HepG2 (cell line): ENCODE measurements at regions not wholly inside any gene's neighbourhood (a gene's known extent, or its start where the extent isn't known, plus 50 kb on each side); places are given as distances from the start of the nearest gene placed in this dataset.
"Not testable (repeated sequence)": the region's sequence is repeated elsewhere in the genome, so short reads cannot be mapped to it uniquely, and the experiment has no call there.

Source experiments
- ATAC-seq: fragments of 200-7000 bp; cut with Tn5 transposase; 3 replicates; pipeline ENCODE4 v1.9.1; 2020; ENCODE audit warnings: mild to moderate bottlenecking, moderate library complexity
- BruUV-seq: library from RNA; stranded (reverse); fragments of 400-500 nt; replicated peaks from 2 replicates; lab custom pipeline; 2021; lab: Mats Ljungman, UMichigan
- CTCF ChIA-PET: fragments of 300-600 bp; formaldehyde crosslinking; extraction: SDS; loops from one replicate; lab custom pipeline; 2021; ENCODE audit warnings: low total read pairs, inconsistent platforms, low intra/inter-chr PET ratio; lab: Yijun Ruan, JAX
- POLR2A ChIA-PET: fragments of 350-600 bp; sonication (Branson Sonifier 250); formaldehyde crosslinking; loops from one replicate; lab custom pipeline; 2020; ENCODE audit warnings: antibody characterized with exemption, inconsistent platforms; lab: Yijun Ruan, JAX
- DNase-seq: peaks from one replicate; pipeline ENCODE4 v3.0.0-alpha.2; 2015; ENCODE audit warnings: low spot score
- FAIRE-seq: peaks from 3 replicates; lab custom pipeline; 2011; peaks lifted over from hg19 to GRCh38; lab: Jason Lieb, UNC
- H2AFZ ChIP-seq: one replicate; pipeline ENCODE4 v1.6.1; 2011; ENCODE audit warnings: low read length, inconsistent platforms
- H3K27ac ChIP-seq: fragments of 300-600 bp; 3 replicates; pipeline ENCODE4 v1.8.0; 2011; ENCODE audit warnings: mixed run types, mild to moderate bottlenecking, mixed read lengths, low read length, inconsistent platforms; ENCODE audit not compliant: insufficient read depth; ENCODE audit errors: extremely low read length
- H3K27me3 ChIP-seq, 2 experiments: fragments of 200-600 bp in 1 of 2; 2 replicates in 1 of 2; 3 replicates in 1 of 2; pipeline versions ENCODE4 v1.6.0 to v1.8.0; 2011; ENCODE audit warnings: low read length in 2 of 2, mild to moderate bottlenecking in 2 of 2, moderate library complexity in 2 of 2, inconsistent platforms in 1 of 2; ENCODE audit not compliant: insufficient read depth in 2 of 2, control insufficient read depth in 1 of 2
- H3K36me3 ChIP-seq, 2 experiments: fragments of 200-600 bp in 1 of 2; replicated peaks in 1 of 2; 2 replicates in 1 of 2; 3 replicates in 1 of 2; pipeline versions ENCODE4 v1.5.1 to v1.8.0; 2011; ENCODE audit warnings: low read length in 2 of 2, inconsistent platforms in 1 of 2; ENCODE audit not compliant: insufficient read depth in 2 of 2, control insufficient read depth in 1 of 2
- H3K4me1 ChIP-seq: 2 replicates; pipeline ENCODE4 v1.5.1; 2012; ENCODE audit warnings: low read length, inconsistent platforms; ENCODE audit not compliant: insufficient read depth
- H3K4me2 ChIP-seq: 2 replicates; pipeline ENCODE4 v1.6.0; 2011; ENCODE audit warnings: low read depth, low read length, inconsistent platforms
- H3K4me3 ChIP-seq, 3 experiments: fragments of 200-600 bp in 1 of 3; sonication (generic), shearing (Covaris generic) in 1 of 3; replicated peaks in 1 of 3; 2 replicates each; pipeline ENCODE4 v1.5.1; 2011 to 2016; ENCODE audit warnings: low read length in 3 of 3, inconsistent platforms in 2 of 3, low read depth in 2 of 3, mild to moderate bottlenecking in 2 of 3, control low read depth in 1 of 3, mixed read lengths in 1 of 3; ENCODE audit not compliant: insufficient read depth in 1 of 3
- H3K79me2 ChIP-seq: one replicate; pipeline ENCODE4 v1.6.1; 2011; ENCODE audit warnings: low read length, inconsistent platforms; ENCODE audit not compliant: insufficient read depth
- H3K9ac ChIP-seq: 2 replicates; pipeline ENCODE4 v1.6.0; 2011; ENCODE audit warnings: mild to moderate bottlenecking, low read depth, low read length, inconsistent platforms; ENCODE audit not compliant: insufficient read depth
- H3K9me3 ChIP-seq: 2 replicates; pipeline ENCODE4 v1.5.1; 2012; ENCODE audit warnings: mild to moderate bottlenecking, low read length
- H4K20me1 ChIP-seq: 2 replicates; pipeline ENCODE4 v1.6.0; 2011; ENCODE audit warnings: inconsistent platforms, mild to moderate bottlenecking, low read length, moderate library complexity; ENCODE audit not compliant: insufficient read depth
- ARNT ChIP-seq: fragments of 450-650 bp; IDR thresholded peaks from 2 replicates; pipeline ENCODE4 v1.6.1; 2017
- BRD4 ChIP-seq: sonication (generic); formaldehyde crosslinking; IDR thresholded peaks from 2 replicates; pipeline ENCODE4 v1.4.0; 2020; ENCODE audit warnings: missing genetic modification reagents
- DDIT3 ChIP-seq: sonication (generic); formaldehyde crosslinking; IDR thresholded peaks from 2 replicates; pipeline ENCODE4 v1.4.0; 2020; ENCODE audit warnings: mild to moderate bottlenecking, missing genetic modification reagents
- ETV5 ChIP-seq: IDR thresholded peaks from 2 replicates; pipeline ENCODE4 v1.6.1; 2018; ENCODE audit warnings: missing biosample characterization, missing genetic modification reagents, inconsistent platforms, borderline replicate concordance
- MYC ChIP-seq: sonication (generic); formaldehyde crosslinking; IDR thresholded peaks from 2 replicates; pipeline ENCODE4 v1.9.0; 2021; ENCODE audit warnings: missing genetic modification reagents, borderline replicate concordance
- NCOA2 ChIP-seq: sonication (generic); formaldehyde crosslinking; IDR thresholded peaks from 2 replicates; pipeline ENCODE4 v1.8.0; 2022; ENCODE audit warnings: inconsistent platforms
- NR3C1 ChIP-seq: sonication (generic); formaldehyde crosslinking; IDR thresholded peaks from 2 replicates; pipeline ENCODE4 v1.4.0; 2020; ENCODE audit warnings: missing genetic modification reagents
- SIN3A ChIP-seq: IDR thresholded peaks from 2 replicates; pipeline ENCODE4 v1.6.1; 2011; ENCODE audit warnings: low read depth, mild to moderate bottlenecking, control low read depth, low read length, borderline replicate concordance
- ZFP36 ChIP-seq: fragments of 150-350 bp; IDR thresholded peaks from 2 replicates; pipeline ENCODE4 v1.6.1; 2018; ENCODE audit warnings: borderline replicate concordance, low read length, low read depth; ENCODE audit not compliant: partially characterized antibody
- ZIK1 ChIP-seq: sonication (generic); formaldehyde crosslinking; IDR thresholded peaks from 2 replicates; pipeline ENCODE4 v1.5.0; 2020; ENCODE audit warnings: mild to moderate bottlenecking, low read depth, missing genetic modification reagents, borderline replicate concordance
- ZNF20 ChIP-seq: sonication (generic); formaldehyde crosslinking; IDR thresholded peaks from 2 replicates; pipeline ENCODE4 v1.4.0; 2020; ENCODE audit warnings: mild to moderate bottlenecking, moderate library complexity, missing genetic modification reagents
- ZNF331 ChIP-seq: sonication (generic); formaldehyde crosslinking; IDR thresholded peaks from 2 replicates; pipeline ENCODE4 v1.4.0; 2020; ENCODE audit warnings: missing genetic modification reagents
- ZNF772 ChIP-seq: sonication (generic); formaldehyde crosslinking; IDR thresholded peaks from 2 replicates; pipeline ENCODE4 v1.5.0; 2020; ENCODE audit warnings: mild to moderate bottlenecking, missing genetic modification reagents
- WGBS: methylation state at CpG from one replicate; pipeline ENCODE4 v1.1.6; 2017; ENCODE audit warnings: low lambda C conversion rate; 5-methylcytosine and 5-hydroxymethylcytosine counted together
- in situ Hi-C: cut with HindIII; loops from 2 replicates; pipeline ENCODE4 v1.10.0; 2017; ENCODE audit warnings: low pct_unique_long_range_greater_than_20kb; ENCODE audit not compliant: extremely low pct_ligation_motif_present
- intact Hi-C: fragments of 100-400 bp; cut with micrococcal nuclease; formaldehyde crosslinking; loops from one replicate; pipeline ENCODE4 v1.10.0; 2022; ENCODE audit not compliant: unreplicated experiment
- TF ChIP-seq, protein P1 (sequence below): sonication (generic); formaldehyde crosslinking; IDR thresholded peaks from 2 replicates; pipeline ENCODE4 v1.4.0; 2020; ENCODE audit warnings: mild to moderate bottlenecking, missing genetic modification reagents

DNA sequence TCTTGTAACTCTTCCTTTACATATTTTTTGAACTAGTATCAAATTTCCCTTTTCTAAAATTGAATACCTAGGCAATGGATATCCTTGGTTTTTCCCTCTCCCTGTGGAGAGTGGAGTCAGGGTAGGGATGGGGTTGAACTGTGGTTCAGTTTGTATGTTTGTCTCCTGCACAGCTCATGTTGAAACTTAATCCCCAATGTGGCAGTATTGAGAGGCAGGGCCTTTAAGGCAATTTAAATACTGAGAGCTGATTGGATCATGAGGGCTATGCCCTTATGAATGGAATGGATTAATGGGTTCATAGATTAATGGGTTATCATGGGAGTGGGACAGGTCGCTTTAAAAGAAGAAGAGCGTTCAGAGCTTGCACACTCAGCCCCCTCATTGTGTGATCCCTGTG is 127.2 kb upstream of the RGS6 start:
- ChIA-PET CTCF (no interaction called here), POLR2A (no interaction called here)
- DNase-seq (no peak), ATAC-seq (no peak), FAIRE-seq (no peak)
- no peaks in the 10 kb centered on the region for H4K20me1 ChIP-seq
- 85% methylated on average over 2 of the region's 2 CpGs for WGBS
- H3K27me3 ChIP-seq = no peaks in the 10 kb centered on the region; a peak in 1 of 5 replicates
- intact Hi-C loops (no loop called here), in situ Hi-C loops (no loop called here)
- BruUV-seq = no TSS peak
- H3K27ac ChIP-seq = no peak overlapping the region
- no peaks in the 10 kb centered on the region for H3K79me2 ChIP-seq
- no peak overlapping the region for H3K4me3 ChIP-seq
- H3K9ac ChIP-seq = no peak overlapping the region
- no peaks in the 10 kb centered on the region for H3K36me3 ChIP-seq
- H3K9me3 ChIP-seq = no peaks in the 10 kb centered on the region
- no peaks in the 10 kb centered on the region for H3K4me1 ChIP-seq
- no peak overlapping the region for H3K4me2 ChIP-seq
- TF ChIP-seq SIN3A (no peak), NR3C1 (no peak), DDIT3 (CRISPR knock-in tag) (no peak), NCOA2 (CRISPR knock-in tag) (no peak), ZIK1 (CRISPR knock-in tag) (no peak), ZNF20 (no peak), ZNF772 (CRISPR knock-in tag) (no peak), ETV5 (CRISPR knock-in tag) (no peak), ZNF331 (CRISPR knock-in tag) (no peak), MYC (CRISPR knock-in tag) (no peak), ZFP36 (no peak), ARNT (no peak), BRD4 (no peak)
- TF ChIP-seq, protein P1, sequence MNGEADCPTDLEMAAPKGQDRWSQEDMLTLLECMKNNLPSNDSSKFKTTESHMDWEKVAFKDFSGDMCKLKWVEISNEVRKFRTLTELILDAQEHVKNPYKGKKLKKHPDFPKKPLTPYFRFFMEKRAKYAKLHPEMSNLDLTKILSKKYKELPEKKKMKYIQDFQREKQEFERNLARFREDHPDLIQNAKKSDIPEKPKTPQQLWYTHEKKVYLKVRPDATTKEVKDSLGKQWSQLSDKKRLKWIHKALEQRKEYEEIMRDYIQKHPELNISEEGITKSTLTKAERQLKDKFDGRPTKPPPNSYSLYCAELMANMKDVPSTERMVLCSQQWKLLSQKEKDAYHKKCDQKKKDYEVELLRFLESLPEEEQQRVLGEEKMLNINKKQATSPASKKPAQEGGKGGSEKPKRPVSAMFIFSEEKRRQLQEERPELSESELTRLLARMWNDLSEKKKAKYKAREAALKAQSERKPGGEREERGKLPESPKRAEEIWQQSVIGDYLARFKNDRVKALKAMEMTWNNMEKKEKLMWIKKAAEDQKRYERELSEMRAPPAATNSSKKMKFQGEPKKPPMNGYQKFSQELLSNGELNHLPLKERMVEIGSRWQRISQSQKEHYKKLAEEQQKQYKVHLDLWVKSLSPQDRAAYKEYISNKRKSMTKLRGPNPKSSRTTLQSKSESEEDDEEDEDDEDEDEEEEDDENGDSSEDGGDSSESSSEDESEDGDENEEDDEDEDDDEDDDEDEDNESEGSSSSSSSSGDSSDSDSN (CRISPR knock-in tag) = no peak
- no peak overlapping the region for H2AFZ ChIP-seq

DNA sequence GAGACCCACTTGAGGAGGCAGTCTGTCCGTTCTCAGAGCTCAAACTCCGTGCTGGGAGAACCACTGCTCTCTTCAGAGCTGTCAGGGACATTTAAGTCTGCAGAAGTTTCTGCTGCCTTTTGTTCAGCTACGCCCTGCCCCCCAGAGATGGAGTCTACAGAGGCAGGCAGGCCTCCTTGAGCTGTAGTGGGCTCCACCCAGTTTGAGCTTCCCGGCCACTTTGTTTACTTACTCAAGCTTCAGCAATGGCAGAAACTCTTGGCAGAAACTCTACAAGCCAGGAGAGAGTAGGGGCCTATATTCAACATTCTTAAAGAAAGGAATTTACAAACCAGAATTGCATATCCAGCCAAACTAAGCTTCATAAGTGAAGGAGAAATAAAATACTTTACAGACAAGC is 125.2 kb upstream of the RGS6 start:
- H3K9me3 ChIP-seq, H3K36me3 ChIP-seq, CTCF ChIA-PET, POLR2A ChIA-PET, H2AFZ ChIP-seq, BruUV-seq, FAIRE-seq, H4K20me1 ChIP-seq, H3K79me2 ChIP-seq, H3K9ac ChIP-seq, ATAC-seq, in situ Hi-C loops, DNase-seq, H3K4me1 ChIP-seq, intact Hi-C loops, H3K4me3 ChIP-seq, H3K4me2 ChIP-seq, H3K27me3 ChIP-seq, H3K27ac ChIP-seq: not testable (repeated sequence)
- WGBS = 0% methylated on average over 3 of the region's 4 CpGs

DNA sequence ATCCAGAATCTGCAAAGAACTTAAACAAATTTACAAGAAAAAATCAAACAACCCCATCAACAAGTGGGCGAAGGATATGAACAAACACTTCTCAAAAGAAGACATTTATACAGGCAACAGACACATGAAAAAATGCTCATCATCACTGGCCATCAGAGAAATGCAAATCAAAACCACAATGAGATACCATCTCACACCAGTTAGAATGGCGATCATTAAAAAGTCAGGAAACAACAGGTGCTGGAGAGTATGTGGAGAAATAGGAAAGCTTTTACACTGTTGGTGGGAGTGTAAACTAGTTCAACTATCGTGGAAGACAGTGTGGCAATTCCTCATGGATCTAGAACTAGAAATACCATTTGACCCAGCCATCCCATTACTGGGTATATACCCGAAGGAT is 121.4 kb upstream of the RGS6 start:
- H4K20me1 ChIP-seq, H3K4me2 ChIP-seq, H3K27ac ChIP-seq, H3K27me3 ChIP-seq, in situ Hi-C loops, H3K4me1 ChIP-seq, H3K4me3 ChIP-seq, H3K36me3 ChIP-seq, BruUV-seq, H3K9me3 ChIP-seq, ATAC-seq, FAIRE-seq, CTCF ChIA-PET, H3K9ac ChIP-seq, H2AFZ ChIP-seq, H3K79me2 ChIP-seq, POLR2A ChIA-PET, intact Hi-C loops, DNase-seq: not testable (repeated sequence)
- 28% methylated on average over 4 of the region's 4 CpGs for WGBS
